Neural progenitor cell (in vitro differentiated cells): ENCODE measurements at regions not wholly inside any gene's neighbourhood (a gene's known extent, or its start where the extent isn't known, plus 50 kb on each side); places are given as distances from the start of the nearest gene placed in this dataset.

Experiments
- EZH2phosphoT487 ChIP-seq: fragments of 200-600 bp; sonication (generic); IDR thresholded peaks from 2 replicates; pipeline ENCODE4 v1.6.1; 2017; ENCODE audit warnings: antibody characterized with exemption
- TF ChIP-seq, protein P1 (sequence below): fragments of 200-600 bp; sonication (generic); IDR thresholded peaks from 2 replicates; pipeline ENCODE4 v1.5.1; 2017; ENCODE audit warnings: antibody characterized with exemption, mild to moderate bottlenecking

DNA sequence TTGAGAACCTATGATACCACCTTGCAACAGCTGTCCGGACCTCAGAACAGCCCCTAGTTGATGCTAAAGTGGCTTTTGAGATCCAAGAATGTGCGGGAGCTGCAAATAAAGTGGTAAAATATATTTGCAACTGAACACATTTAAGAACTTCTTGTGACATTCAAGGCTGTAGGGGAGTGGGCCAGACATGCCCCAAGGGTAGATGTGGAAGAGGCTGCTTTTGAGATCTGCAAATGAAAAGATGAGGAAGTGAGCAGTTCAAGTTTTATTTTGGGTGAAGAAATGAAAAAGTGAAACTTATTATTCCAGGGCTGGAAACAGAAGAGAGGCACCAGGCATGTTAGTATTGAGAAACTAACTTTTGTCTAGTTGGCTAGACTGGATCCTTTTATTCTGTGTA is 359.5 kb upstream of the PLXNA2 start:
- TF ChIP-seq, protein P1, sequence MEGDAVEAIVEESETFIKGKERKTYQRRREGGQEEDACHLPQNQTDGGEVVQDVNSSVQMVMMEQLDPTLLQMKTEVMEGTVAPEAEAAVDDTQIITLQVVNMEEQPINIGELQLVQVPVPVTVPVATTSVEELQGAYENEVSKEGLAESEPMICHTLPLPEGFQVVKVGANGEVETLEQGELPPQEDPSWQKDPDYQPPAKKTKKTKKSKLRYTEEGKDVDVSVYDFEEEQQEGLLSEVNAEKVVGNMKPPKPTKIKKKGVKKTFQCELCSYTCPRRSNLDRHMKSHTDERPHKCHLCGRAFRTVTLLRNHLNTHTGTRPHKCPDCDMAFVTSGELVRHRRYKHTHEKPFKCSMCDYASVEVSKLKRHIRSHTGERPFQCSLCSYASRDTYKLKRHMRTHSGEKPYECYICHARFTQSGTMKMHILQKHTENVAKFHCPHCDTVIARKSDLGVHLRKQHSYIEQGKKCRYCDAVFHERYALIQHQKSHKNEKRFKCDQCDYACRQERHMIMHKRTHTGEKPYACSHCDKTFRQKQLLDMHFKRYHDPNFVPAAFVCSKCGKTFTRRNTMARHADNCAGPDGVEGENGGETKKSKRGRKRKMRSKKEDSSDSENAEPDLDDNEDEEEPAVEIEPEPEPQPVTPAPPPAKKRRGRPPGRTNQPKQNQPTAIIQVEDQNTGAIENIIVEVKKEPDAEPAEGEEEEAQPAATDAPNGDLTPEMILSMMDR: no peak
- TF ChIP-seq EZH2phosphoT487: no peak
